K562 (cell line): ENCODE measurements at regions not wholly inside any gene's neighbourhood (a gene's known extent, or its start where the extent isn't known, plus 50 kb on each side); places are given as distances from the start of the nearest gene placed in this dataset.

Experiments used
- GABPB1 ChIP-seq: sonication (generic); formaldehyde crosslinking; IDR thresholded peaks from 2 replicates; pipeline ENCODE4 v1.8.0; 2022; ENCODE audit warnings: mild to moderate bottlenecking, missing genetic modification reagents
- NFYB ChIP-seq: IDR thresholded peaks from 2 replicates; pipeline ENCODE4 v1.6.1; 2011; ENCODE audit warnings: mild to moderate bottlenecking, moderate library complexity; ENCODE audit not compliant: insufficient read length; ENCODE audit errors: extremely low read depth
- TF ChIP-seq, protein P1 (sequence below), 3 experiments: IDR thresholded peaks in 2 of 3; conservative IDR thresholded peaks in 1 of 3; 2 replicates each; pipeline ENCODE4 v1.5.1; 2011 to 2012; ENCODE audit warnings: low read length in 3 of 3, mild to moderate bottlenecking in 3 of 3, control low read depth in 2 of 3, improper control_type of control experiment in 1 of 3, inconsistent platforms in 1 of 3, low read depth in 1 of 3, mixed read lengths in 1 of 3, moderate library complexity in 1 of 3; ENCODE audit not compliant: insufficient read depth in 2 of 3

GRCh38 chr1:166590161-166590560, 249.1 kb upstream of the POGK start:
- TF ChIP-seq GABPB1 (no peak), NFYB (no peak)
- TF ChIP-seq, protein P1, sequence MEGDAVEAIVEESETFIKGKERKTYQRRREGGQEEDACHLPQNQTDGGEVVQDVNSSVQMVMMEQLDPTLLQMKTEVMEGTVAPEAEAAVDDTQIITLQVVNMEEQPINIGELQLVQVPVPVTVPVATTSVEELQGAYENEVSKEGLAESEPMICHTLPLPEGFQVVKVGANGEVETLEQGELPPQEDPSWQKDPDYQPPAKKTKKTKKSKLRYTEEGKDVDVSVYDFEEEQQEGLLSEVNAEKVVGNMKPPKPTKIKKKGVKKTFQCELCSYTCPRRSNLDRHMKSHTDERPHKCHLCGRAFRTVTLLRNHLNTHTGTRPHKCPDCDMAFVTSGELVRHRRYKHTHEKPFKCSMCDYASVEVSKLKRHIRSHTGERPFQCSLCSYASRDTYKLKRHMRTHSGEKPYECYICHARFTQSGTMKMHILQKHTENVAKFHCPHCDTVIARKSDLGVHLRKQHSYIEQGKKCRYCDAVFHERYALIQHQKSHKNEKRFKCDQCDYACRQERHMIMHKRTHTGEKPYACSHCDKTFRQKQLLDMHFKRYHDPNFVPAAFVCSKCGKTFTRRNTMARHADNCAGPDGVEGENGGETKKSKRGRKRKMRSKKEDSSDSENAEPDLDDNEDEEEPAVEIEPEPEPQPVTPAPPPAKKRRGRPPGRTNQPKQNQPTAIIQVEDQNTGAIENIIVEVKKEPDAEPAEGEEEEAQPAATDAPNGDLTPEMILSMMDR (IDR thresholded peaks at IDR 0.05 in 2 of 3, conservative IDR thresholded peaks at IDR 0.05 in 1 of 3; ENCODE audit: insufficient read depth in 2 of 3, low read depth in 1 of 3, low read length in 3 of 3) = no peak
